Nephron progenitor cell (in vitro differentiated cells): ENCODE measurements at regions not wholly inside any gene's neighbourhood (a gene's known extent, or its start where the extent isn't known, plus 50 kb on each side); places are given as distances from the start of the nearest gene placed in this dataset.

Source experiments
- DNase-seq: peaks from one replicate; pipeline ENCODE4 v3.0.0; 2021
- H3K27ac Mint-ChIP-seq: 2 replicates; pipeline ENCODE4 v1.8.0; 2021; ENCODE audit warnings: mild to moderate bottlenecking, moderate library complexity, mixed read lengths
- H3K27me3 Mint-ChIP-seq: 2 replicates; pipeline ENCODE4 v1.8.0; 2021; ENCODE audit warnings: mild to moderate bottlenecking, low read depth, mixed read lengths; ENCODE audit not compliant: poor library complexity
- H3K36me3 Mint-ChIP-seq: 2 replicates; pipeline ENCODE4 v1.8.0; 2021; ENCODE audit warnings: low read depth, mixed read lengths
- H3K4me1 Mint-ChIP-seq: 2 replicates; pipeline ENCODE4 v1.8.0; 2021; ENCODE audit warnings: mixed read lengths
- H3K4me3 Mint-ChIP-seq: 2 replicates; pipeline ENCODE4 v1.8.0; 2021; ENCODE audit warnings: mild to moderate bottlenecking, moderate library complexity, mixed read lengths
- H3K9me3 Mint-ChIP-seq: 2 replicates; pipeline ENCODE4 v1.8.0; 2021; ENCODE audit warnings: mild to moderate bottlenecking, moderate library complexity, mixed read lengths
- TF ChIP-seq, protein P1 (sequence below): fragments of 200-600 bp; sonication (generic); IDR thresholded peaks from 2 replicates; pipeline ENCODE4 v1.5.0; 2021; ENCODE audit warnings: antibody characterized with exemption

GRCh38 chr7:12754179-12754578 is 66.7 kb downstream of the ARL4A start:
- H3K27ac Mint-ChIP-seq, result no peak overlapping the region
- no peaks in the 10 kb centered on the region for H3K27me3 Mint-ChIP-seq
- DNase-seq, result no peak
- no peak overlapping the region for H3K4me3 Mint-ChIP-seq
- TF ChIP-seq, protein P1, sequence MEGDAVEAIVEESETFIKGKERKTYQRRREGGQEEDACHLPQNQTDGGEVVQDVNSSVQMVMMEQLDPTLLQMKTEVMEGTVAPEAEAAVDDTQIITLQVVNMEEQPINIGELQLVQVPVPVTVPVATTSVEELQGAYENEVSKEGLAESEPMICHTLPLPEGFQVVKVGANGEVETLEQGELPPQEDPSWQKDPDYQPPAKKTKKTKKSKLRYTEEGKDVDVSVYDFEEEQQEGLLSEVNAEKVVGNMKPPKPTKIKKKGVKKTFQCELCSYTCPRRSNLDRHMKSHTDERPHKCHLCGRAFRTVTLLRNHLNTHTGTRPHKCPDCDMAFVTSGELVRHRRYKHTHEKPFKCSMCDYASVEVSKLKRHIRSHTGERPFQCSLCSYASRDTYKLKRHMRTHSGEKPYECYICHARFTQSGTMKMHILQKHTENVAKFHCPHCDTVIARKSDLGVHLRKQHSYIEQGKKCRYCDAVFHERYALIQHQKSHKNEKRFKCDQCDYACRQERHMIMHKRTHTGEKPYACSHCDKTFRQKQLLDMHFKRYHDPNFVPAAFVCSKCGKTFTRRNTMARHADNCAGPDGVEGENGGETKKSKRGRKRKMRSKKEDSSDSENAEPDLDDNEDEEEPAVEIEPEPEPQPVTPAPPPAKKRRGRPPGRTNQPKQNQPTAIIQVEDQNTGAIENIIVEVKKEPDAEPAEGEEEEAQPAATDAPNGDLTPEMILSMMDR, result no peak
- H3K36me3 Mint-ChIP-seq, result no peaks in the 10 kb centered on the region
- H3K9me3 Mint-ChIP-seq, result no peaks in the 10 kb centered on the region
- H3K4me1 Mint-ChIP-seq, result no peaks in the 10 kb centered on the region

DNA sequence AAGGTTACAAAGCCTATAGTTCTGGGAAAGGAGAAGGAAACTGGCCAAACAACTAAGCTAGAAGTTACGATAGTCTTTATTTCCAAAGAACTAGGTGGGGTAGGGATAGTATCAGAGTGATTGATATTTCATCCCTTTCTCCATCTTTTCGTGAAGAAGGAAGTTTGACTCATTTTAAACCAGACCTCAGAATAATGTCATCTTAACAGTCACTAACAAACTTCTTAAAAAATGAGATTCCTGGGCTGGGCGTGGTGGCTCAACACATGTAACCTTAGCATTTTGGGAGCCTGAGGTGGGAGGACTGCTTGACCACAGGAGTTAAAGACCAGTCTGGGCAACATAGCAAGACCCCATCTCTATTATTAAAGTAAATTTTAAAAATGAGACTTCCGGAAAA is 69.4 kb downstream of the ARL4A start:
- Mint-ChIP-seq H3K27ac (no peak overlapping the region), H3K4me3 (no peak overlapping the region)
- no peak for DNase-seq

GRCh38 chr7:12757443-12757842 is 70.0 kb downstream of the ARL4A start:
- Mint-ChIP-seq H3K27ac (no peak overlapping the region), H3K9me3 (peaks cover 19% of the 10 kb centered on the region), H3K4me3 (no peak overlapping the region), H3K36me3 (peaks cover 5% of the 10 kb centered on the region), H3K27me3 (no peaks in the 10 kb centered on the region), H3K4me1 (no peaks in the 10 kb centered on the region)
- DNase-seq, result no peak
- TF ChIP-seq, protein P1, result no peak

More for the DNA sequence above, 69.4 kb downstream of the ARL4A start:
- TF ChIP-seq, protein P1, result no peak
- Mint-ChIP-seq H3K9me3 (peaks cover 19% of the 10 kb centered on the region), H3K4me1 (no peaks in the 10 kb centered on the region), H3K27me3 (no peaks in the 10 kb centered on the region), H3K36me3 (peaks cover 5% of the 10 kb centered on the region)

DNA sequence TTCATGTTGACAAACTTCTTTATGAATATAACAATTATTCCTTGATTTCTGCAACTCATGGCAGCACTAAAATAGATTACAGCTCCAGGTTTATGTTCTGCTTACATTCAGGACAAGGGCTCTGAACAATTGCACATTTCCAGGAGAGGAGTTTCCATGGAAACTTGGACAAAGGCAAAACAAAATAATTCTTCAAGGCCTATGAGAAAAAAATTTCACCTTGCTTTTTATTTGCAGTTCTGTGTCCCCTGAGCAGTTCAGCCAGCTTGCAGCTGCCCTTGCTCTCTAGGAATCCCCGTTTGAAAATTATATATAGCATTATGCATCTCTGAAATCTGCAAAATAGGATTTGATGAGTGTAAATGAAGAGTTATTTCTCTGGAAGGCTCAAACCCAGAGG is 71.7 kb downstream of the ARL4A start:
- DNase-seq, result no peak
- TF ChIP-seq, protein P1, result no peak
- H3K9me3 Mint-ChIP-seq, result peaks cover 19% of the 10 kb centered on the region
- no peaks in the 10 kb centered on the region for H3K4me1 Mint-ChIP-seq
- peaks cover 5% of the 10 kb centered on the region for H3K36me3 Mint-ChIP-seq
- no peaks in the 10 kb centered on the region for H3K27me3 Mint-ChIP-seq
- H3K27ac Mint-ChIP-seq, result no peak overlapping the region
- no peak overlapping the region for H3K4me3 Mint-ChIP-seq

- TF ChIP-seq, protein P1, result no peak
- Mint-ChIP-seq H3K27me3 (no peaks in the 10 kb centered on the region), H3K9me3 (peaks cover 19% of the 10 kb centered on the region), H3K4me3 (no peak overlapping the region), H3K4me1 (no peaks in the 10 kb centered on the region), H3K36me3 (peaks cover 5% of the 10 kb centered on the region), H3K27ac (no peak overlapping the region)
- DNase-seq, result no peak
These were observed 73.7 kb downstream of the ARL4A start for GRCh38 chr7:12761111-12761510.

DNA sequence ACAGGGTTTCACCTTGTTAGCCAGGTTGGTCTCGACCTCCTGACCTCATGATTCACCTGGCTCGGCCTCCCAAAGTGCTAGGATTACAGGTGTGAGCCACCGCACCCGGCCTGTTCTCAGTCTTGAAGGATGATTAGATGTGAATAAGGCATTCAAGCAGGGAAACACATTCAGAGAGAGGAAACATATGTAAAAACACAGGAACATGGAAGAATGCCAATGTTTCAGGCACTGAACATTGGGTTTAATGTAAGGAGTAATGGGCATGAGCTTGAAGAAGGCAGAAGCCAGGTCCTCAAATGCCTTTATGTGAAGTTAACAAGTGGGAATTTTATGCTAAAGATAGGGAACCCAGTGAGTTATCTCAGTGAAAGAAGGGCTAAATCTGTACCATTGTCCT is 74.3 kb downstream of the ARL4A start:
- H3K4me3 Mint-ChIP-seq, result no peak overlapping the region
- H3K9me3 Mint-ChIP-seq, result peaks cover 19% of the 10 kb centered on the region
- no peaks in the 10 kb centered on the region for H3K4me1 Mint-ChIP-seq
- DNase-seq, result no peak
- no peak overlapping the region for H3K27ac Mint-ChIP-seq
- no peaks in the 10 kb centered on the region for H3K27me3 Mint-ChIP-seq
- TF ChIP-seq, protein P1, result no peak
- peaks cover 5% of the 10 kb centered on the region for H3K36me3 Mint-ChIP-seq
